Activated CD8-positive, alpha-beta T cell treated with anti-CD3 and anti-CD28 coated beads for 36 hours (primary cell): ENCODE measurements at regions not wholly inside any gene's neighbourhood (a gene's known extent, or its start where the extent isn't known, plus 50 kb on each side); places are given as distances from the start of the nearest gene placed in this dataset.

Source experiments
- ATAC-seq: fragments of 200-7000 bp; cut with Tn5 transposase; one replicate; pipeline ENCODE4 v1.10.0; 2021; ENCODE audit warnings: mild to moderate bottlenecking, moderate library complexity
- CTCF ChIA-PET: fragments of 350-600 bp; sonication (Branson Sonifier 250); formaldehyde crosslinking; loops from one replicate; lab custom pipeline; 2021; ENCODE audit warnings: antibody characterized with exemption; lab: Charles Lee
- POLR2A ChIA-PET: fragments of 350-600 bp; sonication (Branson Sonifier 250); formaldehyde crosslinking; loops from one replicate; lab custom pipeline; 2021; ENCODE audit warnings: antibody characterized with exemption; lab: Charles Lee
- DNase-seq: peaks from one replicate; pipeline ENCODE4 v3.0.0-alpha.2; 2020
- H3K27ac Mint-ChIP-seq: one replicate; pipeline ENCODE4 v1.8.0; 2021; ENCODE audit warnings: mild to moderate bottlenecking, mixed read lengths
- H3K27me3 Mint-ChIP-seq: one replicate; pipeline ENCODE4 v1.8.0; 2021; ENCODE audit warnings: mixed read lengths
- H3K36me3 Mint-ChIP-seq: one replicate; pipeline ENCODE4 v1.8.0; 2021; ENCODE audit warnings: low read depth, mixed read lengths
- H3K4me1 Mint-ChIP-seq: one replicate; pipeline ENCODE4 v1.8.0; 2021; ENCODE audit warnings: low read depth, mixed read lengths
- H3K4me3 Mint-ChIP-seq: one replicate; pipeline ENCODE4 v1.8.0; 2021; ENCODE audit warnings: mild to moderate bottlenecking, moderate library complexity, mixed read lengths
- H3K9me3 Mint-ChIP-seq: one replicate; pipeline ENCODE4 v1.8.0; 2021; ENCODE audit warnings: mixed read lengths
- CTCF ChIP-seq: fragments of 200-600 bp; IDR thresholded peaks from one replicate; pipeline ENCODE4 v1.8.0; 2022; ENCODE audit warnings: antibody characterized with exemption, mild to moderate bottlenecking
- intact Hi-C: fragments of 100-400 bp; cut with micrococcal nuclease; formaldehyde crosslinking; loops from one replicate; pipeline ENCODE4 v1.10.0; 2022

- ChIA-PET POLR2A (no interaction called here), CTCF (no interaction called here)
- no peak for ATAC-seq
- no peak overlapping the region for H3K4me3 Mint-ChIP-seq
- intact Hi-C loops, result no loop called here
- H3K27me3 Mint-ChIP-seq, result peaks cover 23% of the 10 kb centered on the region
- no peak overlapping the region for H3K27ac Mint-ChIP-seq
- H3K36me3 Mint-ChIP-seq, result no peaks in the 10 kb centered on the region
- no peaks in the 10 kb centered on the region for H3K9me3 Mint-ChIP-seq
- no peak for DNase-seq
- TF ChIP-seq CTCF, result no peak
- no peaks in the 10 kb centered on the region for H3K4me1 Mint-ChIP-seq
Measured at GRCh38 chr22:27574651-27575050, 226.9 kb downstream of the MN1 start.

GRCh38 chr22:27575348-27575747 is 226.2 kb downstream of the MN1 start:
- TF ChIP-seq CTCF, result no peak
- Mint-ChIP-seq H3K4me1 (no peaks in the 10 kb centered on the region), H3K9me3 (no peaks in the 10 kb centered on the region), H3K27me3 (peaks cover 23% of the 10 kb centered on the region), H3K27ac (no peak overlapping the region), H3K36me3 (no peaks in the 10 kb centered on the region), H3K4me3 (no peak overlapping the region)
- ChIA-PET POLR2A (no interaction called here), CTCF (no interaction called here)
- intact Hi-C loops, result no loop called here
- no peak for DNase-seq
- ATAC-seq, result no peak

- peaks cover 20% of the 10 kb centered on the region for H3K27me3 Mint-ChIP-seq
- ATAC-seq (no peak), DNase-seq (no peak)
- no peaks in the 10 kb centered on the region for H3K4me1 Mint-ChIP-seq
- no peak for TF ChIP-seq CTCF
- ChIA-PET CTCF (no interaction called here), POLR2A (no interaction called here)
- H3K36me3 Mint-ChIP-seq, result no peaks in the 10 kb centered on the region
- H3K4me3 Mint-ChIP-seq, result no peak overlapping the region
- intact Hi-C loops, result no loop called here
- H3K9me3 Mint-ChIP-seq, result no peaks in the 10 kb centered on the region
- no peak overlapping the region for H3K27ac Mint-ChIP-seq
Measured at GRCh38 chr22:27576413-27576812, 225.1 kb downstream of the MN1 start.

- ATAC-seq (no peak), DNase-seq (no peak)
- Mint-ChIP-seq H3K27me3 (peaks cover 16% of the 10 kb centered on the region), H3K4me1 (no peaks in the 10 kb centered on the region), H3K4me3 (no peak overlapping the region), H3K9me3 (no peaks in the 10 kb centered on the region), H3K27ac (no peak overlapping the region), H3K36me3 (no peaks in the 10 kb centered on the region)
- TF ChIP-seq CTCF, result no peak
- ChIA-PET CTCF (no interaction called here), POLR2A (no interaction called here)
- intact Hi-C loops, result no loop called here
Measured at GRCh38 chr22:27576815-27577573, 224.6 kb downstream of the MN1 start.

- H3K4me3 Mint-ChIP-seq, result no peak overlapping the region
- no peak for TF ChIP-seq CTCF
- no peaks in the 10 kb centered on the region for H3K4me1 Mint-ChIP-seq
- H3K36me3 Mint-ChIP-seq, result no peaks in the 10 kb centered on the region
- intact Hi-C loops, result no loop called here
- ChIA-PET CTCF (no interaction called here), POLR2A (no interaction called here)
- no peaks in the 10 kb centered on the region for H3K9me3 Mint-ChIP-seq
- ATAC-seq (no peak), DNase-seq (no peak)
- no peak overlapping the region for H3K27ac Mint-ChIP-seq
- peaks cover 14% of the 10 kb centered on the region for H3K27me3 Mint-ChIP-seq
Measured at GRCh38 chr22:27577574-27577969, 224.0 kb downstream of the MN1 start.
